ENCODE measurements at regions not wholly inside any gene's neighbourhood (a gene's known extent, or its start where the extent isn't known, plus 50 kb on each side); places are given as distances from the start of the nearest gene placed in this dataset.
A peak's percentile ranks its signal among the peaks of the same experiment; 100 is the strongest.

DNA sequence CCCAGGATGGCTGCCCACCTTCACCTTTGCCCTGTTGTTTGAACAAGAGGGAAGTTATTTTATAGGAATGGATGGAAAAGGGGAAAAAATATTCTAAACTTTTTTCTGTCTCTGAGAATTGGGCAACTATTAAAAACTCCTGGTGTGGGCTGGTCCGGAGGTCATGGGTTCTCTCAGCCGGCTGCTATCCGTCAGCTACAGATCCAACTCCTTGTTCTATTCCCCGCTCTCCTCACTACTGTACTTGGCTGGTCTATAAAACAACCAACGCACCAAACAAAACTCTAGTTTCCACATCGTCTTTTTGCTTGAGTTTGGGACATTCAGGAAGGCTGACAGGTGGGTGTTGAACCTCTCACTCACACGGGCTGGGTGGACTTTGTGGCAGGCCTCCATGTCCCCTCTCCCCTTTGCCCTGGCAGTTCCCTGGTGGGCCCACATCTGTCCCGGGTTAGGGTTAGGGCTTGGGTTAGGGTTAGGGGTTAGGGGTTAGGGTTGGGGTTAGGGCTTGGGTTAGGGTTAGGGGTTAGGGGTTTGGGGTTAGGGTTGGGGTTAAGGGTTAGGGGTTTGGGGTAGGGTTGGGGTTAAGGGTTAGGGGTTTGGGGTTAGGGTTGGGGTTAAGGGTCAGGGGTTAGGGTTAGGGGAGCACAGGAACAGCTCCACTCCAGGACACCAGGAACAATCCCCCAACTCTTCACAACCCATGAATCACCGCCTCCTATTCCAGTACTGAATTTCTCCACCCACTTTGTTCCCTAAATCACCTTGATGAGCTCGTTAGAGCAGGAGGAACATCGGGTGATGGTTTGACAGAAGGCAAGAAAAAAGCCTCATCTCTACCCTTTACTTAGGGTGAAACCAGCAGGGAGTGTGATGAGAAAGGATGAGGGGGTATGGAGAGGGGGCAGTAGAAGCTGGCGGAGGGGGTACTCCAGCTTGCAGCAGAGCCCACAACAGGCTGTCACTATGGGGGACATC, 302.1 kb upstream of the IRX4 start:
- DNase-seq (ENCODE audit: low spot score): no peak

DNA sequence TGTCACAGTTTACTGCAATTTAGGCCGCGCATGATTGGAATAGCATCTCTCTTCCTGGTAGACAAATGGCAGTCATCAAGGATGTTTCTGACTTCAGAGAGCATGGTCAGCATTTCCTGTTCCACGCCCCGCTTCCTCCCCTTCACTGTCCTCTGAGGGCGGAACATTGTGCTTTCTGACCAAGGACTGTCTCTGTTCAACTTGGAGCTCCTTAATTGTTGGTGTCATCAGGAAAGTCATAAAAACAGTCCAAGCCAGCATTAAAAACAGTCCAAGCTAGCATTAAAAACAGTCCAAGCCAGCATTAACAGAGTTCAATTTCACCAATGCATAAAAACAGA, 301.3 kb upstream of the IRX4 start:
- no peak for DNase-seq (ENCODE audit: low spot score)

DNA sequence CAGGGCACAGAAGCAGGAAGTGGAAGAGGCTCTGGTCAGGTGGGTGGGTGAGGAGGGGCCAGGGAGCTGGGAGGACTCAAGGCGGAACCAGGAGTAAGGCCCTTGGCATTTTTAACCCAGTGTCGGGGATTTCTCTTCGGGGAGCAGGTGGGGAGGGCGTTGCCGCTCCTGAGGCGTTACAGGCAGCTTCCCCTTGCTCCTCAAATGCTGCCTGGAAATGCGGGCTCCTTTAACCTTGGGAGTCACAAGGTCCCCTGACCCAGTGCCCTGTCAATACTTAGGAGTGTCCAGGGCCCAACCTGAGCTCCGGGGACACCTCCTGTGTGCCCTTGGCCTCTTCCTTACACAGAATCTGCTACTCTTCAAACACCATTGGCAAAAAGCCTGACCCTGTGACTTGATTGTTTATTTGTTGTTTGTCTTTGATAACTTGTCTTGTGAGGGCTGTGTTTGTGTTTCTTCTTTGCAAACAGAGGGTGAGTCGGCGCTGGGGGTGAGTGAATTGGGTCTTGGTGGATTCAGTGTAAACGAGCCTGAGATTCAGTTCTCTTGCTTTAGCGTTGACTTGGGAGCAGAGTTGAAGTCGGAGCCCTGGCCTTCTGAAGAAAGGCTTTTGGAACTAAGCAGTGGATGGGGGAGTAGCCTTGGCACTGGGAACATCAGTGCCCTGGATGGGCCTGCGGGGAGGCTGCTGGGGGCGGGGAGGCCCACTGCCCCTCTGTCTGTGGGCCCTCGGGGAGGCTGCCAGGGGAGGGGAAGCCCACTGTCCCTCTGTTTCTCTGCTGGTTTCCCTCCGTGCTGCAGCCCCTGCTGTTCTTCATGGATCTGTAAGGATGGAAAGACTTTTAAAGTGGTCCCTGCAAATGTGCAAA, 300.7 kb upstream of the IRX4 start:
- DNase-seq (ENCODE audit: low spot score): no peak

DNA sequence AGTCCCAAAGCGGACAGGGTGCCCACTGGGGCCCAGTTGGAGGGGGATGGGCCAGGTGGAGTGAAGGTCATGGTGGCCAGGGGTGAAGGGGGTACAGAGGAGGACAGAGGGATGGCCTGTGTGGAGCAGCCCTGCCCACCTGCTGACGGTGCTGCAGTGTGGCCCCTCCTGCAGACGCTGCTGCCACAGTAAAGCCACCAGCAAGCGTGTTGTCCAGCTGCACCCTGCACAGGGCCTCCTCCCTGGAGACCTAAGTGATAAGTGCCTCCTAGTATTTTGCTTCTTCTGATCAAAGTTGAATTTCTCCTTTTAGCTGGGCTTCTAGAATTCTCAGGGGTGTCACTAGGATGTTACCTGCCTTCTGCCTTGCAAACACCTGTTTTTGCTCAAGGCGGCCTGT, 299.3 kb upstream of the IRX4 start:
- no peak for DNase-seq (ENCODE audit: low spot score)

DNA sequence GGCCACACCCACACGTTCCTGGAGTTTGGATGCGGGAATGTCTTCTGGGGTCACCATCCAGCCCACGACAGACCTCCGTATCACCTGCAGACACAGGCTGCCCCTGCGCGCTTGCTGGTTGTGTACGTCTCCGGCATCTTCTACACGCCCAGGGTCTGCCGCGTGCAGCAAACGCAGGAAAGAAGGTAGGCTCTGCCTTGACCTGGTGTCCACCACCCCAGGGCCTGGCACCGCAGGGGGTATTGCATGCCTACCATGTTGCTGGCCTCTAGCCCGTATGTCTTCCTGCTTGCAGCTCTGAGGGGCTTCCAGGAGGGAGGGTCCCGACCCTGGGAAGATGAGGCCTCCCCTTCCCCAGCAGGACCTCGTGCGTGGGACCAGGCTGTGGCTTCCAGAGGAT, 298.8 kb upstream of the IRX4 start:
- DNase-seq (ENCODE audit: low spot score): no peak

DNA sequence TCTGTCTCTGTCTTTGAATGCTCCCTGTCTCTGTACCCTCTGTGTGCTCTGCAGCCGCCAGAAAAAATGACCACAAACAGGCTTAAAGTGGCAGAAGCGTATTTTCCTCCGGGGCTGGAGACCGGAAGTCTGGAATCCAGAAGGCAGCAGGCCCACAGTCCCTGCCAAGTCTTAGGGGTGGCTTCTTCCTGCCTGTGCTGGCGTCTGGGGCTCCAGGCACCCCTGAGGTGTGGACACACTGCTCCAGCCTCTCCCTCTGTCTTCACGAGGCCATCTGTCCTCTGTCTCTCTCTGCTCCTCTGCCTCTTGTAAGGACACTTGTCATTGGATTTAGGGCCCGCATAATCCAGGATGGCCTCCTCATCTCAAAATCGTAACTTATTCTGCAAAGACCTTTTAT, 298.4 kb upstream of the IRX4 start:
- no peak for DNase-seq (ENCODE audit: low spot score)

DNA sequence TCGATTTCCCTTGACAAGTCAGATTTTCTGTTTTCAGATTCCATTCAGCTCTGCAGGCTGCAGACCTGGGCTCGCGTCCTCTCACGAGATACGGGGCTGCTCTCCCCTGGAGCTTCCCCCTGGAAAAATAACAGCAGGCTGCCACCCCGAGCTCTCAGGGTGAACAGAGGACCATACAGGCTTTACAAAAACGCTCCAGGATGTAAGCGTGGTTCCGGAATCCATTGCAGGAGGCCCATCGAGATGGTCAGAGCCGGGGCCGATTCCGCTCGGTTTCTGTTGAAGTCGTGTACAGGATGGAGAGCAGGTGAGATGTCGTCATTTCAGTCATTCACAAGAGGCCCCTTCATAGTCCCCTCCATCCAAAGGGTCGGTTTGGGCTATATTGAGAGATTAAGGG, 297.7 kb upstream of the IRX4 start:
- no peak for DNase-seq (ENCODE audit: low spot score)

DNA sequence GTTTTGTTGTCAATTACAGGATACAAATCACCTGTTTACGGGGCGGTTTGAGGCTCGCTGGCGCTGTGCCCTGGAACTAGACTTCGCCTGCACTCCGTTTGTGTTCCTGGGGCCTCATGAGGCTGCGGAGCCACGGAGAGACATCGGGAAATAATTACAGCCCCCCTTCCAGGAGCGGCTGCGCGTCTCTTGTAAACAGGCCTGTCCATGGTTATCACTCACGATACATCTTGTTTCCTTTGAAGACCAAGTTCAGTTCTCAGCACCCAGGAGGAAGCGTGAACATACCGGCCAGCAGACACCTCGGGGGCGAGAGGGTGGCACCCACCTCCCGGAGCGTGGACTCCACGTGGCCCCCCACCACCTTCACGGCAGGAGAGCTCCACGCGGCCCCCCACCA, 297.1 kb upstream of the IRX4 start:
- no peak for DNase-seq (ENCODE audit: low spot score)

DNA sequence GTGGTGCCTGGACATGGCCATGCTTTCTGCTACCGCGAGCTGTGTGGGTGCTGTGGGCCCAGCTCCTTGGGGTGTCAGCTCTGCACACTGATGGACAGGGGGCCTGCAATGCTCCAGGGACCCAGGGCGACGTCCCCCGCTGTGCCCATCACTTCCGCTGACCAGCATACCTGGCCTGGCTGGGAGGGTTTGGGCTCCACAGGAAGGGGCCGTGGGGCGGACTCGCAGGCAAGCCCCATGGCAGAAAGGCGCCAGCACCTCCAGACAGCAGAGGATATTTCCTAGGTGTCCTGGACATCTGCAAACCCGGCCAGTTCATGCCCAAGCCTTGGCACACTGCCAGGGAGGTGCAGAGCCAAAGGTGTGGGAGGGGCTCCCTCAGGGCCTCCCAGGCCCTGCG, 295.8 kb upstream of the IRX4 start:
- no peak for DNase-seq (ENCODE audit: low spot score)

DNA sequence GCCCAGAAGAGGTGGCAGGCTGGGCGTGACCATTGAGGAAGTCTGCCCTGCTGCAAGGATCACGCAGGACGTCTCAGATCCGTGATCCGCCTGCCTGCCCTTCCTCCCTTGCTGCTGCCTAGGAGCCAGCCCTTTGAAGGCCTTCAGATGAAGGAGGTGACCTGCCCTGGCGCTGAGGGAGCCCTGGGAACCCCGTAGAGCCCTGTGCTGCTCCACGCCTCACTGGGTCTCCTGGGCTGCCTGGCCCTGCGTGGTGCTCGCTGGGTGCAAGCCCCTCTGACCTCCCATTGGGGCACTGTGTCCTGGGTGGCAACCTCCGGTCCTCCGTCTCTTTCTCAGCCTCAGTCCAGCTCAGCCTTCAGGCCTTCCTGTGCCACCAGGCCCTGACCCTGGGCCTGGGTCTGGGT, 295.3 kb upstream of the IRX4 start:
- DNase-seq (ENCODE audit: low spot score): no peak

DNA sequence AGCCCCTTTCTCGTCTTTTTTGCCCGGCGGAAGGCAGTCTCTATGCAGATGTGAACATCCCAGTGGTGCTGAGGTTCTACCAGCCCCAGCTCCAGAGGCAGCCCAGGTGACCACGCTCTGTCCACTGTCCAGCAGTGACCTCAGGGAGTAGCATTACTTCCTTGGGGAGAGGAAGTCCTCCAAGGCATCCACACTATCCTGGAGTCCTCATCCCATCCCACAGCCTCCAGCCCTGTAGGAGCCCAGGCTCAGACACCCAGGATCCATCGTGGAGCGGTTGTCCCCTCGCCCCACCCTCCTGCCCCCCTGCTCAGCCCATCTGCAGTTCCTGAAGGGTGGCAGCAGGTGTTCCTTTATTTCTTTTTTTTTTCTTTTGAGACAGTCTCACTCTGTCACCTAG, 294.5 kb upstream of the IRX4 start:
- no peak for DNase-seq (ENCODE audit: low spot score)

DNA sequence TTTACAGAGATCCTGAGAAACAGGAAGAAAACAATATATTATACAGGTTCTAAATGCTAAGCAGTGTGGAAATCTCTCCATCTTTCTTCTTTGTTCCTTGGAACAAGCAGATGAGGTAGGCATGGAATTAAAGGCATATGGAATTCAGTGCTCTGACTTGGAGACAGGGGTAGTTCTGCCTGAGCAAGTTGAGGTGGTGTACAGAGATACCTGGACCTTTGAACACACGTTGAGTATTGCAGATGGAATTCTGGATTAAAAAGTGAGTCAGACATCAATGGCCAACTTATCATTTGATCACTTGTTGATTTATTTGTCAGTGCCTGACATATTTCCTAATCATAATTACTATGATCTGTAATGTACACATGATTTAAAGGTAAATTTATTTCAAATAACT, 293.9 kb upstream of the IRX4 start:
- peak; percentile 21 for DNase-seq (ENCODE audit: low spot score)

DNA sequence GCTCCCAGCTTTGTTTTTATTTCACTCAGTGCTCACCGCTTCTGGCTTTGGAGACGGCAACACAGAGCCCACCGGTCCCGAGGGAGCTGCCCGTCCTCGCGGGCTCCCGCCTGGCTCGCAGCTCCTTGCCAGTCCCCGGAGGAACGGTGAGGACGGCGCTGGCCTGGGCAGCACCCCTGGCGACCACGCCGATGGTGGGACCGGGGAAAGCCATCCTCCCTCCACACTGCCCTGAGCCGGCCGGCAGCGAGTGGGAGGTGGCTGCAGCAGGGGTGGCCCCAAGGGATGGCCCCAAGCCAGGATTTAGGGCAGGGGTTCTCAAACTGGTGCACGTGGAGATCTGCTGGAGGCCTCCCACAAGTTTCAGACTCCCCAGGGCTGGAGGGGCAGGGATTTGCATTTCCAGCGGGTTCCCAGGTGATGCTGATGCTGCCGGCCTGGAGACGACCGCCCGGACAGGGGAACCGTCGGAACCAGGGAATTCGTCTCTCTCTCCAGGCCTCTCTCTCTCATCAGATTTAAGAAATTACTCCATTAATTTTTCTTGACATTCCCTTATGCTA, 293.2 kb upstream of the IRX4 start:
- no peak for DNase-seq (ENCODE audit: low spot score)

DNA sequence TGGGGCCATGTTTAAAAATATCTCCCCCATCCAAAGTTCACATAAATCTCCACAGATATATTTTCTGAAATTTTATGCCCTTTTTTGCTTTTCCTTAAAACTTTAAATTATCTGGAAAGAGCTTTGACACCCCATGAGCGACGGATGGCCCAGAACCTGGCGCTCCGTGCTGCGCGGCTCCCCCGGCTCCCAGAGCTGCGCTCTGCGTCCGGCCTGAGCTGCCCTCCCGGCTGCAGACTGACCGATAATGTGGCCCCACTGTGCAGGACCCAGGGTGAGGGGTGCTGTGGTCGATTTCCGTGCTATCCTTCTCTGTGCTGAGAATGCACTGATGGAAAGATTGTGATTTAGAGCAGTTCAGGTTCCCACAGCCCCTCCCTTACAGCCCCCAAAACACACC, 292.3 kb upstream of the IRX4 start:
- no peak for DNase-seq (ENCODE audit: low spot score)

DNA sequence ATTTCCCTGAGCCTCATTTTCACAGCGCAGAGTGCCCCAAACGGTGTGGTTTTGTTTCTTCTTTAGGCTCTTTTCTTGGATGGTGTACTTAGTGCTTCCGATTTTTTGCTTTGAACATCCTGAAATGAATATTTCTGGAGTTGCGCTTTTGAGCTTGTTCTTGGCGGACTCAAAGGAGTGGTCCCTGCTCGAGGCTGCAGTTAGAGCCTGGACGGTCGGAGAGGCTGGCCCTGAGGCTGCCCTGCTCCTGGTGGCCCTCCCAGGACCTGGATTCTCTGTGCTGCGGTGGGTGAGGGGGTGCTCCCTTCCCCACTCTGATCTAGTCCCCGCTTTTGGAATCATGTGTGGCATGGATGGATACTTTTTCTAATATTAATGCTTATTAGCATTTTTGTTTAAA, 291.8 kb upstream of the IRX4 start:
- no peak for DNase-seq (ENCODE audit: low spot score)

DNA sequence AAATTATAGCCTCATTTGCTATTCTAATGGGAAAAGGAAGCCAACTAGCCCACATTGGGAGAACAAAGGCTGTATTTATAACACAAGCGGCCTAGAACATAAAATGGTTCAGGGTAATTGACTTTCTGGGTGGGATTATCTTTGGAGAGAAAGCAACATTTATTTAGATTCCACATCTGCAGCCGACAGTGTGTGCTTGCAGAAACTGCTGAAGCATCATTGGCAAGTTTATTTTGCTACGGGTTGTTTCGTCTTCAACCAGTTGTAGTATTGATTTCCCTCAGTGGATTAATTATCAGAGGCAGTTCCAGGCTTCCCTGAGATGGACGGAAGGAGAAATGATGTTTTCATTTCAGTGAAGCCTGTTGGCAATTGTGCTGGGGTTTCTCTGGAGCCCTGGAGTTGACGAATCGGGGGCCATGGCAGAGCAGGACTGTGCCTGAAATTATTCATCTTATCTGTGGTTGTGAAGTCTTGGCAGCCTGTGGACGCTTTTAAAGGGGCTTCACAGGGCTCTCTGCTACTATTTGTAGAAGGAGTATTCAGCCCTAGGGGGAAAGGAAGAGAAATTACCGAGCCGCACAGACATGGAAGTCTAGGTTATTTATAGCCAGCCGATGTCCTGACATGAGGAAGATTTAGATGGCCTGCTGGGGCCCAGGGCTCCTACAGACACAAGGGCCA, 290.6 kb upstream of the IRX4 start:
- DNase-seq (ENCODE audit: low spot score): peak; percentile 55

DNA sequence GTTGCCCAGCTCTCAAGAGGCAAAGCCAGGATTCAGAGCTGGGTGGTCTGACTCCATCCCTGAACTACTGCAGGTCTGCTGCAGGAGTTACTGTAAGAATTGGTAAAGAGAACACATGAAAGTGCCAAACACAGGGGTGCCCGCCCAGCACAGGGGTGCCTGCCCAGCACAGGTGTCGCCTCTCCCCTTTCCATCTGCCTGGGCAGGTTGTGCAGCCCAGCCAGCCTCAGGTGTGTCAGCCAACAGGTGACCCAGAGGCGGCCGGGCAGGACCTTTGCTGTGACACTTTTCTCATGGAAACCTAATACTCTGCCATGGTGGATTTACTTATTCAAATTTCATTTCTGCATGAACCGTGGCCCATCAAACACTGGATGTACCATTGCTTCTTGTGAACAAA, 289.7 kb upstream of the IRX4 start:
- no peak for DNase-seq (ENCODE audit: low spot score)

DNA sequence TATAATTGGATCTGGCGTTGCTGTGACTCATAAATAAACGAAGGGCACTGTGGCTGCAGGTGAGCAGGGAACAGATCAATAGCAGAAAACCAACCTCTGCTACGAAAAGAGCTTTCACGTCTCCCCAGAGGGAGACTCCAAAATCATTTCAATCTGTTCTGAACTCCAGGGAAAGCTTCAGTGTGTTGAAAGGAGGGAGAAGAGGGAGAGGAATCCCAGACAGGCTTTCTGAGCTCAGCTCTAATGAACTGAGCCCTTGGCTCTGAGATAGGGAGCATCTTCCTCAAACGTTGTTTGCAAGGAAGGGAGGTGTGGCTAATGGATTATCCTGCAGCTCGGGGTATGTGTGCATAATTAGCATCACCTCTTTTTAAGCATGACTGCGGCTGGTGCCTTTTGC, 288.0 kb upstream of the IRX4 start:
- DNase-seq (ENCODE audit: low spot score): no peak

DNA sequence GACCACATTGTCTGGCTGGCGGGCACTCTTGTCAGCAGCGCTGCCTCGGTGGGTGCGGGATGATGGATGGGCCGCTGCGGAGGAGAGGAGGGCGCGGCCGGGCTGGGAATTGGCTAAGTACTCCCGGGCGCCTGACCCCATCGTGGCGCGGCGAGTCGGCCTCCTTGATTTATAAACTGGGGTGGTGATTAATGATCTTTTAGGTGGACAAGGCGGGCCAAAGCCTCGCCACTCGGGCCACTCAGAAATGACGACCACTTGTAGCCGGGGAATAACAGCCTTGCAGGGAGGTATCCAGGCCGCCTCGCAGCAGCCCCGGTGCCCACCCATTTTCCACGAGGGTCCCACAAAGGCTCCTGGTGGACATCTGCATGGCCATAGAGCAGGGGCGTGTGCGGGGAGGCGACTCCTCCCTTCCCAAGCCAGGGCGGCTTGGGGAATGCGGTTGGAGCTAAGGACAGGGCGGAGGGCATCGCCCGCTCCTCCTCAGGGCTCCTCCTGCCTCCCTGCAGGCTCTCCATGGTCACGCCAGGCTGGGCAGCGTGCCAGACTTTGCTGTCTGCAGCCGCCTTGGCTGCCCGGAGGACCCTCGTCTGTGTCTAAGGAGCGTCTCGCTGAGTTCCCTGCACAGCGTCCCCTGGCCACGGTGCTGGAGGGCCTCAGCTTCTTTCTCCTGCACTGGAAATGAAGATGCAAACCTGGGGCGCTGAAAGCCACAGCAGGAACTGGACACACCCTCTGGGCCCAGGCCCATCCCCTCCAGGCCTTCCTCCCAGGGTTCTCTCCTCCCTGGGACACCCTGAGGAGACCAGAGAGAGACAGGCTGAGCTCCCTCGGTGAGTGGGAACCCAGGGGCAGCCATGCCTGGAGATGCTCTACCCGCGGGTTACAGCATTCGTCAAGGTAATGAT, 287.4 kb upstream of the IRX4 start:
- no peak for DNase-seq (ENCODE audit: low spot score)

DNA sequence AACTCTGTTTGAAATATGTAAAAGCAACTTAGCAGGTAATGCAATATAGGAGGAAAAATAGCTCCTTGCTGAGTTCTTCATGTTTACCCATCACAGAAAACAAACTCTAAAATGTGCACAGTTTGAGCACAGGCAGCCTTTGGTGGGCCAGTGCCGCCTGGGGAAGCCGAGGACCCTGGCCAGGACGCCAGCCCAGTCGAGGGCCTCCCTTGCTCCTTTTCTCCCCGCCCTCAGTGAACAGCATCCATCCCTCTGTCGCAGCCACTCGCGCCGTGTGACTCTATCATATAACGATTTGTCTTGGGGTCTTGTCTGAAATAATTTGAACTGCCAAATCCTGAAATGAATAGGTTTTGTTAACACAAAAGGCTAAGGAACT, 286.7 kb upstream of the IRX4 start:
- DNase-seq (ENCODE audit: low spot score): no peak
